Activated naive CD8-positive, alpha-beta T cell treated with anti-CD3 and anti-CD28 coated beads, Interleukin-2, amount 50 U/mL, for 16 hours (primary cell): ENCODE measurements at regions not wholly inside any gene's neighbourhood (a gene's known extent, or its start where the extent isn't known, plus 50 kb on each side); places are given as distances from the start of the nearest gene placed in this dataset.

Experiments
- DNase-seq: peaks from one replicate; pipeline ENCODE4 v3.0.0-alpha.2; 2020; ENCODE audit warnings: low read depth, low spot score

GRCh38 chr4:23194751-23195150 lies 502.0 kb downstream of the GBA3 start:
- DNase-seq: no peak

- no peak for DNase-seq
Observed at GRCh38 chr4:23174179-23174578, 481.4 kb downstream of the GBA3 start.

GRCh38 chr4:23171976-23172375 lies 479.2 kb downstream of the GBA3 start:
- DNase-seq: no peak

GRCh38 chr4:23169608-23170311 lies 477.0 kb downstream of the GBA3 start:
- DNase-seq: no peak

- DNase-seq: no peak
Observed at GRCh38 chr4:23166919-23167318, 474.2 kb downstream of the GBA3 start.

GRCh38 chr4:23166407-23166806 lies 473.7 kb downstream of the GBA3 start:
- DNase-seq: no peak

GRCh38 chr4:23165669-23166068 lies 472.9 kb downstream of the GBA3 start:
- no peak for DNase-seq

- DNase-seq: no peak
Observed at GRCh38 chr4:23163647-23164436, 471.1 kb downstream of the GBA3 start.

- DNase-seq: no peak
Observed at GRCh38 chr4:23162275-23162674, 469.5 kb downstream of the GBA3 start.

- DNase-seq: no peak
Observed at GRCh38 chr4:23161787-23162186, 469.1 kb downstream of the GBA3 start.

- no peak for DNase-seq
Observed at GRCh38 chr4:23153076-23153475, 460.3 kb downstream of the GBA3 start.

- DNase-seq: no peak
Observed at GRCh38 chr4:23149815-23150214, 457.1 kb downstream of the GBA3 start.

GRCh38 chr4:23144707-23145106 lies 452.0 kb downstream of the GBA3 start:
- no peak for DNase-seq

- DNase-seq: no peak
Observed at GRCh38 chr4:23135792-23136645, 443.3 kb downstream of the GBA3 start.

GRCh38 chr4:23134331-23134730 lies 441.6 kb downstream of the GBA3 start:
- DNase-seq: no peak

GRCh38 chr4:23130845-23131244 lies 438.1 kb downstream of the GBA3 start:
- no peak for DNase-seq

GRCh38 chr4:23125118-23125517 lies 432.4 kb downstream of the GBA3 start:
- no peak for DNase-seq

- DNase-seq: no peak
Observed at GRCh38 chr4:23122666-23123400, 430.1 kb downstream of the GBA3 start.

GRCh38 chr4:23120374-23120773 lies 427.6 kb downstream of the GBA3 start:
- DNase-seq: no peak

- no peak for DNase-seq
Observed at GRCh38 chr4:23117826-23118225, 425.1 kb downstream of the GBA3 start.

- DNase-seq: no peak
Observed at GRCh38 chr4:23114538-23114937, 421.8 kb downstream of the GBA3 start.

- no peak for DNase-seq
Observed at GRCh38 chr4:23113104-23113503, 420.4 kb downstream of the GBA3 start.
